Glutamatergic neuron (in vitro differentiated cells): ENCODE measurements at regions not wholly inside any gene's neighbourhood (a gene's known extent, or its start where the extent isn't known, plus 50 kb on each side); places are given as distances from the start of the nearest gene placed in this dataset.

Experiments
- DNase-seq: peaks from one replicate; pipeline ENCODE4 v3.0.0; 2022
- H3K27ac Mint-ChIP-seq: one replicate; pipeline ENCODE4 v1.8.0; 2020; ENCODE audit warnings: mild to moderate bottlenecking, mixed read lengths, inconsistent platforms; ENCODE audit not compliant: unreplicated experiment
- H3K27me3 Mint-ChIP-seq: one replicate; pipeline ENCODE4 v1.8.0; 2020; ENCODE audit warnings: mild to moderate bottlenecking, moderate library complexity, mixed read lengths, inconsistent platforms; ENCODE audit not compliant: unreplicated experiment
- H3K36me3 Mint-ChIP-seq: one replicate; pipeline ENCODE4 v1.8.0; 2020; ENCODE audit warnings: mild to moderate bottlenecking, mixed read lengths, inconsistent platforms; ENCODE audit not compliant: unreplicated experiment
- H3K4me1 Mint-ChIP-seq: one replicate; pipeline ENCODE4 v1.8.0; 2020; ENCODE audit warnings: mild to moderate bottlenecking, low read depth, mixed read lengths, inconsistent platforms; ENCODE audit not compliant: unreplicated experiment
- H3K4me3 Mint-ChIP-seq: one replicate; pipeline ENCODE4 v1.8.0; 2020; ENCODE audit warnings: mild to moderate bottlenecking, mixed read lengths, inconsistent platforms; ENCODE audit not compliant: unreplicated experiment
- H3K9me3 Mint-ChIP-seq: one replicate; pipeline ENCODE4 v1.8.0; 2020; ENCODE audit warnings: mild to moderate bottlenecking, moderate library complexity, mixed read lengths, inconsistent platforms; ENCODE audit not compliant: unreplicated experiment
- TF ChIP-seq, protein P1 (sequence below): fragments of 200-600 bp; sonication (generic); IDR thresholded peaks from one replicate; pipeline ENCODE4 v1.5.0; 2021; ENCODE audit not compliant: partially characterized antibody, unreplicated experiment

DNA sequence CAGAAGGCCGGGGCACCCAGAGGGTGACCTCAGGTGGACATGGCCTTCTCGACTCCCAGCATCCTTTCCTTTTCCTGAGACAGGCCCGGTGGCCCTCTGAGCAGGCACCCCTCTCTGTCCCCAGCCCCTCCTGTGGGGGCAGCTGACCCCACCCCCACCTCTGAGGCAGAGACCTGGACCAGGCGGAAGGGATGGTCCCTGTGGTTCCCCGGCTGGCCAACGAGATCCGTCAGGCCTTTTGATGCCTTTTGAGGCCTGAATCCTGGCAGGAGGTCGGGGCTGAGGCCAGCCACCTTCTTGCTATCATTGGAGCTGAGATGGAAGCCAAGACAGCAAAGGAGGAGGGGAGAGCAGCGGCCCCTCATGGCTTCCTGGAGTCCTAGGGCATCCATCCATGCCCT, 50.2 kb upstream of the ACTRT2 start:
- H3K36me3 Mint-ChIP-seq, result no peaks in the 10 kb centered on the region
- peaks cover 2% of the 10 kb centered on the region for H3K9me3 Mint-ChIP-seq
- no peaks in the 10 kb centered on the region for H3K4me1 Mint-ChIP-seq
- peaks cover 3% of the 10 kb centered on the region for H3K27me3 Mint-ChIP-seq
- no peak overlapping the region for H3K27ac Mint-ChIP-seq
- no peak overlapping the region for H3K4me3 Mint-ChIP-seq
- TF ChIP-seq, protein P1, sequence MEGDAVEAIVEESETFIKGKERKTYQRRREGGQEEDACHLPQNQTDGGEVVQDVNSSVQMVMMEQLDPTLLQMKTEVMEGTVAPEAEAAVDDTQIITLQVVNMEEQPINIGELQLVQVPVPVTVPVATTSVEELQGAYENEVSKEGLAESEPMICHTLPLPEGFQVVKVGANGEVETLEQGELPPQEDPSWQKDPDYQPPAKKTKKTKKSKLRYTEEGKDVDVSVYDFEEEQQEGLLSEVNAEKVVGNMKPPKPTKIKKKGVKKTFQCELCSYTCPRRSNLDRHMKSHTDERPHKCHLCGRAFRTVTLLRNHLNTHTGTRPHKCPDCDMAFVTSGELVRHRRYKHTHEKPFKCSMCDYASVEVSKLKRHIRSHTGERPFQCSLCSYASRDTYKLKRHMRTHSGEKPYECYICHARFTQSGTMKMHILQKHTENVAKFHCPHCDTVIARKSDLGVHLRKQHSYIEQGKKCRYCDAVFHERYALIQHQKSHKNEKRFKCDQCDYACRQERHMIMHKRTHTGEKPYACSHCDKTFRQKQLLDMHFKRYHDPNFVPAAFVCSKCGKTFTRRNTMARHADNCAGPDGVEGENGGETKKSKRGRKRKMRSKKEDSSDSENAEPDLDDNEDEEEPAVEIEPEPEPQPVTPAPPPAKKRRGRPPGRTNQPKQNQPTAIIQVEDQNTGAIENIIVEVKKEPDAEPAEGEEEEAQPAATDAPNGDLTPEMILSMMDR, result no peak
- no peak for DNase-seq
